GM19238 (cell line): ENCODE measurements at regions not wholly inside any gene's neighbourhood (a gene's known extent, or its start where the extent isn't known, plus 50 kb on each side); places are given as distances from the start of the nearest gene placed in this dataset.
"Not testable (repeated sequence)": the region's sequence is repeated elsewhere in the genome, so short reads cannot be mapped to it uniquely, and the experiment has no call there.

Experiments used
- DNase-seq: peaks from one replicate; pipeline ENCODE4 v3.0.0; 2011; ENCODE audit warnings: low spot score; ENCODE audit not compliant: insufficient read length

- DNase-seq = no peak
Observed at GRCh38 chr4:177237291-177237690, 72.4 kb upstream of the NEIL3 start.

GRCh38 chr4:177239477-177239876 lies 70.2 kb upstream of the NEIL3 start:
- DNase-seq = no peak

- no peak for DNase-seq
Observed at GRCh38 chr4:177239878-177240277, 69.8 kb upstream of the NEIL3 start.

GRCh38 chr4:177242651-177243286 lies 66.9 kb upstream of the NEIL3 start:
- DNase-seq = no peak

GRCh38 chr4:177246641-177247584 lies 62.8 kb upstream of the NEIL3 start:
- DNase-seq = no peak

GRCh38 chr4:177250056-177250696 lies 59.5 kb upstream of the NEIL3 start:
- DNase-seq = peak; percentile 5

GRCh38 chr4:177251237-177251636 lies 58.4 kb upstream of the NEIL3 start:
- no peak for DNase-seq

GRCh38 chr4:177255359-177255758 lies 54.3 kb upstream of the NEIL3 start:
- no peak for DNase-seq

- no peak for DNase-seq
Observed at GRCh38 chr4:177256950-177257349, 52.7 kb upstream of the NEIL3 start.

GRCh38 chr4:177259466-177259865 lies 50.2 kb upstream of the NEIL3 start:
- not testable (repeated sequence) for DNase-seq
